HG02623 (cell line): ENCODE measurements at regions not wholly inside any gene's neighbourhood (a gene's known extent, or its start where the extent isn't known, plus 50 kb on each side); places are given as distances from the start of the nearest gene placed in this dataset.
A peak's percentile ranks its signal among the peaks of the same experiment; 100 is the strongest.
"Not testable (repeated sequence)": the region's sequence is repeated elsewhere in the genome, so short reads cannot be mapped to it uniquely, and the experiment has no call there.

Experiments
- ATAC-seq: cut with Tn5 transposase; IDR thresholded peaks from one replicate; pipeline ENCODE4 v1.9.1; 2021; ENCODE audit warnings: moderate library complexity; ENCODE audit not compliant: unreplicated experiment

- peak; percentile 53 for ATAC-seq
These were observed 289.7 kb downstream of the RBMY1J start for GRCh38 chrY:22692913-22693312.

GRCh38 chrY:22727753-22728152 lies 256.3 kb upstream of the BPY2 start:
- no peak for ATAC-seq

- not testable (repeated sequence) for ATAC-seq
These were observed 252.2 kb upstream of the BPY2 start for GRCh38 chrY:22731897-22732296.
